ENCODE measurements at regions not wholly inside any gene's neighbourhood (a gene's known extent, or its start where the extent isn't known, plus 50 kb on each side); places are given as distances from the start of the nearest gene placed in this dataset.

DNA sequence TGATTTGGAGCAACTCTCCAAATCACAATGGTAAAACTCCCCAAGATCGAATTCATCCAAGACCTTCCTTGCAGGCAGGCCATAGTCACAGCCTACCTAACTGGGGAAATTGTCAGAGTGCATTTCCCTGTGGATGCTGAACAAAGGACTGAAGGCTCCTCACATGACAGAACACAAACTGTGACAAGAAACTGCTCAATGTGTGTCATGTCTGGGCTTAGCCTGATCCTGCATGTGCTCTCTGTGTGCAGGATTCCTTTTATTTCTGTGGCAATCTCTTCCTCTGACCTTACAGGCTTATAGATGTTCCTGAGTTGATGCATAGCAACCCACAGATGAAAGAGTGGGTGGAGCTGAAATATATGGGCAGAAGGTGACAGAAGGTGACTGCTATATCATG lies 465.8 kb downstream of the ICE1 start:
- TF ChIP-seq, protein P1, sequence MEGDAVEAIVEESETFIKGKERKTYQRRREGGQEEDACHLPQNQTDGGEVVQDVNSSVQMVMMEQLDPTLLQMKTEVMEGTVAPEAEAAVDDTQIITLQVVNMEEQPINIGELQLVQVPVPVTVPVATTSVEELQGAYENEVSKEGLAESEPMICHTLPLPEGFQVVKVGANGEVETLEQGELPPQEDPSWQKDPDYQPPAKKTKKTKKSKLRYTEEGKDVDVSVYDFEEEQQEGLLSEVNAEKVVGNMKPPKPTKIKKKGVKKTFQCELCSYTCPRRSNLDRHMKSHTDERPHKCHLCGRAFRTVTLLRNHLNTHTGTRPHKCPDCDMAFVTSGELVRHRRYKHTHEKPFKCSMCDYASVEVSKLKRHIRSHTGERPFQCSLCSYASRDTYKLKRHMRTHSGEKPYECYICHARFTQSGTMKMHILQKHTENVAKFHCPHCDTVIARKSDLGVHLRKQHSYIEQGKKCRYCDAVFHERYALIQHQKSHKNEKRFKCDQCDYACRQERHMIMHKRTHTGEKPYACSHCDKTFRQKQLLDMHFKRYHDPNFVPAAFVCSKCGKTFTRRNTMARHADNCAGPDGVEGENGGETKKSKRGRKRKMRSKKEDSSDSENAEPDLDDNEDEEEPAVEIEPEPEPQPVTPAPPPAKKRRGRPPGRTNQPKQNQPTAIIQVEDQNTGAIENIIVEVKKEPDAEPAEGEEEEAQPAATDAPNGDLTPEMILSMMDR (conservative IDR thresholded peaks at IDR 0.05; ENCODE audit: low read length), result no peak
- no peak for DNase-seq (ENCODE audit: low read depth)
- no peak overlapping the region for H3K4me3 ChIP-seq (ENCODE audit: low read length)

DNA sequence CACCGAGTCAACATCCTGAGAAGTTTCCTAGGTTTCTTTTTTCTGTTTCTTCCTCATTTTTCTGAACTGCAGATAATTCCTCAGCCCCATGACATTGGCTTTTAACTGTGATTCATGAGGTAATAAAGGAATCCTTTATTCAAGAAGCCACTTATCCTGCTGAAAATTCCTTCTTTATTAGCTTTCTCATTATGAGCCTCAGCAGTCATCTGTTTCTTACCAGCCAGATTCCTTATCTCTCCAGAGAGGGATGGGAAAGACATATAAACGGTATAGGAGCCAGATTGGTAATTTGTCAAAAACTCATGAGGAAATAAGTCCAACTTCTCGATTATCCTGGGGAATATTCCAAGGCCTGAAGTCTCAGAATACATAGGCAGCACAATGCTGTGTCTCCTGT lies 465.4 kb downstream of the ICE1 start:
- H3K4me3 ChIP-seq (ENCODE audit: low read length), result no peak overlapping the region
- TF ChIP-seq, protein P1 (conservative IDR thresholded peaks at IDR 0.05; ENCODE audit: low read length), result no peak
- DNase-seq (ENCODE audit: low read depth), result no peak

DNA sequence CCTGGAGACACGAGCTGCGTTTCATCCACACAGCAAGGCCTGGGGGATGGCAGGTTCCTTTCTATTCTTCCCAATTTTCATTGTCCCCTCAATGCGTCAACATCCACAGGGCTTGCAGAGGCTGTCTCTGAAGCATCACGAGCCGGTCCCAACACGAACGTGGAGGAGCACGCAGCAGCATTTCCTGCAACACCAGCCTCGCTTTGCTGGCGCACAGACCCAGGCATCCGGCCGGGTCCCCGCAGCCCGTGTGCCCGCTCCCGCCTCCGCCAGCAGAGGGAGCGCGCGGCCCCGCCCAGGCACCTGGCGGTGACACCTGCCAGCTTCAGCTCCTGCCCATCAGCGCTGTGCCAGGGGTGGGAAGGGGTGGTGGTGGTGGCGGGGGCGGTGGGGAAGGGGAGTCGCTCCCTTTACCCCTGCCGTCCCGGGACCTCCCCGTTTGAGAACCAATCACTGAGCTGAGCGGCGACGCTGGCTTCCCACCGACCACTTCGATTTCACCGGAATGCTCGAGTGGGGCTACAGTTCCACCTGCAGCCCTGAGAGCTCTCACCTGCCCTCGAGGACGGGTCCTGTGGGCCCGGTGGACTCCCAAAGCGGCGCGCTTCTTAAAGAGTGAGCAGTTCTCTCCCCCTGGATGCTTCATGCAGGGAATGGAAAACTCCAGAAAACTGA lies 464.5 kb downstream of the ICE1 start:
- DNase-seq (ENCODE audit: low read depth), result no peak

DNA sequence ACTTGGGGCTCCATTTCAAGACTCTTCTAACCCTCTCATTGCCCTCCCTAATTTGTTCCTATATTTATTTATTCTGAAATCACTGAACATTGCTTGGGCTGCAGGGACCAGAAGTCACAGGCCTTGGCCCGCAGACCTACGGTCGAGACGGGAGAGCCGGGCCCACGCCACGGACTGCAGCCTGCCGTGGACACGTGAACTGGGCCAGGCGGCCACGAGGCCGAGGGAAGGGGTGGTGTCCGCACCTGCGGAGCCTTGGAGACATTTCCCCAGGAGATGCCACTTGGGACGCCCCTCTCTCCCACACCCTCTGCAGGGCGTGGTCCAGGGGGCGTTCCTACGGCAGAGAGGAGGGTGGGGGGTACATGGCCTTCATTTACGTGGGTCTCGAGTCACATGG lies 463.9 kb downstream of the ICE1 start:
- H3K4me3 ChIP-seq (ENCODE audit: low read length), result no peak overlapping the region
- TF ChIP-seq, protein P1 (conservative IDR thresholded peaks at IDR 0.05; ENCODE audit: low read length), result no peak

More for the DNA sequence above, 464.5 kb downstream of the ICE1 start:
- H3K4me3 ChIP-seq (ENCODE audit: low read length), result no peak overlapping the region
- TF ChIP-seq, protein P1 (conservative IDR thresholded peaks at IDR 0.05; ENCODE audit: low read length), result peak; percentile 17; the same call in 1 of the 2 replicates

DNA sequence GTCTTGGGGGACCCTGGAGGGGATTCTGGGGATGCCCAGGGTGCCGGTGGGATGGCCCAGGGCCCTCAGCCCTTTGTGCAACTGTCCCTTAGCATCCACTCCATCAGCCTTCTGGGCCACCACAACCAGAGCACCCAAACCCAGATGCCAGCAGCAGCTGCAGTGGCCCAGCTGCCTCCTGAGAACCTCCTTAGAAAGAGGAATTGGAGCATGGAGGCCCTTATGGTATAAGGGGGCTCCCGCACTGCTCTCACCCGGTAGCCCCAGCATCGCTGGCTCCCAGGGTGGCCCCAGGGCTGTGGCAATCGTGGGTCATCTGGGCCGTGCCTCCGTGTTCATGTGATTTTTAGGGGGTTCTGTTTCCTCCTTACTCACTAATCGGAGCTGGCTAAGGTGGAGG lies 463.3 kb downstream of the ICE1 start:
- H3K4me3 ChIP-seq (ENCODE audit: low read length), result no peak overlapping the region
- DNase-seq (ENCODE audit: low read depth), result no peak
- TF ChIP-seq, protein P1 (conservative IDR thresholded peaks at IDR 0.05; ENCODE audit: low read length), result no peak

More for the DNA sequence above, 463.9 kb downstream of the ICE1 start:
- DNase-seq (ENCODE audit: low read depth), result no peak

DNA sequence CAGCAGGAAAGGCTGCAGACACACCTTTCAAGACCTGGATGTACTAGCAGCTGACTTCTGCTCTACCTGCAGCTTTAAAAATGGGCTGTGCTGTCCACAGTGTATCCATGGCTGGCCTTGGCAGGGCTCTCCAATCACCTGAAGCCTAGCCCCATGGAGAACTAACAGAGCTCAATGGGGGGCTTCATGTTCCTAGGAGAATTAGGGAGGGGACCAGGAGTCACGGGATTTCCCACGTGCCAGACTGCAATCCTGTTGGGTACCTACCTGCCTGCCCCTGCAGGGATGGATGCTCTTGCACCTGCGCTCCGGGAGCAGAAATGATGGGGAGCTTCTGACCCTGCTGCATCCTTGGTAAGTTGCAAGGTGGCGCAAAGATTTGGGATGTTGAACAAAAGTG lies 462.1 kb downstream of the ICE1 start:
- no peak overlapping the region for H3K4me3 ChIP-seq (ENCODE audit: low read length)
- no peak for DNase-seq (ENCODE audit: low read depth)
- TF ChIP-seq, protein P1 (conservative IDR thresholded peaks at IDR 0.05; ENCODE audit: low read length), result no peak

DNA sequence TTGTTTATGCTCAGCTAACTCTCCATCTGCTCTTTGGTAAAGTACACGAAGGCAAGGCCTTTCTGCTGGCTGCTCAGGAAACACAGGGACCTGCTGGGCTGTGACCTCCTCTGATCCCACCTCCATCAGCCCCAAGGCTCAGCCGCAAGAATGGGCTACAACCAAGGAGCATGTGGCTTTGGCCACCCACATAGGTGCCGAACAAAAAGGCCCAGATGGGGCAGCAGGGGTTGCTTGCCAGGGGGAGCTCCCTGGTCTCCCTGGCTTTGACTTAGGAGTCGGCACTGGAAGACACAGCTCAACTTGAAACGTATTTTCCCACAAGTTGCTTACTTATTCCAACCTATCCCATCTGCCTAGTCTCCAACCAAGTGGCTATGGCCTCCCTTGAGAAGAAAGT lies 461.1 kb downstream of the ICE1 start:
- TF ChIP-seq, protein P1 (conservative IDR thresholded peaks at IDR 0.05; ENCODE audit: low read length), result no peak
- no peak for DNase-seq (ENCODE audit: low read depth)
- H3K4me3 ChIP-seq (ENCODE audit: low read length), result no peak overlapping the region
